Prostate gland (tissue), 2 donors: ENCODE measurements at regions not wholly inside any gene's neighbourhood (a gene's known extent, or its start where the extent isn't known, plus 50 kb on each side); places are given as distances from the start of the nearest gene placed in this dataset.

Experiments
- DNase-seq: peaks from one replicate; pipeline ENCODE4 v3.0.0-alpha.2; 2019; ENCODE audit warnings: low spot score
- H3K27ac ChIP-seq, 2 donors: fragments of 200-600 bp; sonication (generic); 2 replicates each; pipeline ENCODE4 v1.5.1; 2017 to 2019
- H3K27me3 ChIP-seq: fragments of 200-600 bp; sonication (generic); replicated peaks from 2 replicates; pipeline ENCODE4 v1.5.1; 2019; ENCODE audit not compliant: insufficient read depth
- H3K36me3 ChIP-seq, 2 donors: fragments of 200-600 bp; sonication (generic); 1 replicate in 1 of 2; 2 replicates in 1 of 2; pipeline versions ENCODE4 v1.5.1 to v1.8.1; 2017 to 2019
- H3K4me1 ChIP-seq: fragments of 200-600 bp; sonication (generic); replicated peaks from 2 replicates; pipeline ENCODE4 v1.5.1; 2019
- H3K4me3 ChIP-seq, 2 donors: fragments of 200-600 bp; sonication (generic); 2 replicates each; pipeline ENCODE4 v1.5.1; 2017 to 2019
- H3K9me3 ChIP-seq: fragments of 200-600 bp; sonication (generic); 2 replicates; pipeline ENCODE4 v1.5.1; 2017
- CTCF ChIP-seq, 4 experiments: fragments of 200-600 bp in 2 of 4; fragments of 450-650 bp in 2 of 4; sonication (generic) in 2 of 4; IDR thresholded peaks; 1 replicate in 3 of 4; 2 replicates in 1 of 4; pipeline ENCODE4 v1.5.1; 2016 to 2019; ENCODE audit warnings: antibody characterized with exemption in 4 of 4, mild to moderate bottlenecking in 2 of 4, moderate library complexity in 2 of 4
- POLR2A ChIP-seq: fragments of 450-650 bp; IDR thresholded peaks from one replicate; pipeline ENCODE4 v1.6.1; 2016; ENCODE audit warnings: antibody characterized with exemption, mild to moderate bottlenecking
- POLR2AphosphoS5 ChIP-seq: sonication (generic); formaldehyde crosslinking; IDR thresholded peaks from one replicate; pipeline ENCODE4 v1.6.1; 2017; ENCODE audit warnings: antibody characterized with exemption
- WGBS: methylation state at CpG from one replicate; pipeline ENCODE4 v1.1.5; 2018; 5-methylcytosine and 5-hydroxymethylcytosine counted together
- intact Hi-C: fragments of 100-400 bp; cut with DNase I; formaldehyde crosslinking; loops from one replicate; pipeline ENCODE4 v1.14.2; 2022

GRCh38 chr6:1080453-1081337 is 231.2 kb upstream of the FOXQ1 start:
- intact Hi-C loops, result no loop called here
- no peak overlapping the region for H3K27ac ChIP-seq
- H3K4me1 ChIP-seq, result no peaks in the 10 kb centered on the region
- TF ChIP-seq POLR2A (no peak), CTCF (IDR thresholded peaks at IDR 0.05) (no peak), POLR2AphosphoS5 (no peak)
- H3K36me3 ChIP-seq, result no peaks in the 10 kb centered on the region
- no peaks in the 10 kb centered on the region for H3K27me3 ChIP-seq
- no peak for DNase-seq
- no peaks in the 10 kb centered on the region for H3K9me3 ChIP-seq
- no peak overlapping the region for H3K4me3 ChIP-seq
- WGBS, result 93% methylated on average over 34 of the region's 34 CpGs

- H3K27me3 ChIP-seq, result no peaks in the 10 kb centered on the region
- no peak overlapping the region for H3K4me3 ChIP-seq
- intact Hi-C loops, result no loop called here
- no peaks in the 10 kb centered on the region for H3K9me3 ChIP-seq
- no peaks in the 10 kb centered on the region for H3K36me3 ChIP-seq
- TF ChIP-seq POLR2AphosphoS5 (no peak), CTCF (IDR thresholded peaks at IDR 0.05) (no peak)
- DNase-seq, result no peak
- no peaks in the 10 kb centered on the region for H3K4me1 ChIP-seq
- no peak overlapping the region for H3K27ac ChIP-seq
- WGBS, result 96% methylated on average over 6 of the region's 6 CpGs
Measured at GRCh38 chr6:1079525-1079924, 232.4 kb upstream of the FOXQ1 start.

- Histone ChIP-seq H3K27me3 (no peaks in the 10 kb centered on the region), H3K4me3 (no peak overlapping the region), H3K27ac (no peak overlapping the region), H3K9me3 (no peaks in the 10 kb centered on the region), H3K4me1 (no peaks in the 10 kb centered on the region), H3K36me3 (no peaks in the 10 kb centered on the region)
- intact Hi-C loops, result no loop called here
- 92% methylated on average over 22 of the region's 22 CpGs for WGBS
- DNase-seq, result no peak
- no peak for TF ChIP-seq CTCF (IDR thresholded peaks at IDR 0.05)
- no peak for TF ChIP-seq POLR2AphosphoS5
- no peak for TF ChIP-seq POLR2A
Measured at GRCh38 chr6:1077478-1078416, 234.2 kb upstream of the FOXQ1 start.

- no peak overlapping the region for H3K4me3 ChIP-seq
- intact Hi-C loops, result no loop called here
- 87% methylated on average over 17 of the region's 17 CpGs for WGBS
- no peak for TF ChIP-seq POLR2A
- no peaks in the 10 kb centered on the region for H3K27me3 ChIP-seq
- no peaks in the 10 kb centered on the region for H3K36me3 ChIP-seq
- no peak for DNase-seq
- H3K9me3 ChIP-seq, result no peaks in the 10 kb centered on the region
- H3K27ac ChIP-seq, result no peak overlapping the region
- H3K4me1 ChIP-seq, result no peaks in the 10 kb centered on the region
Measured at GRCh38 chr6:1076531-1077459, 235.1 kb upstream of the FOXQ1 start.
